HEK293 (cell line): ENCODE measurements at regions not wholly inside any gene's neighbourhood (a gene's known extent, or its start where the extent isn't known, plus 50 kb on each side); places are given as distances from the start of the nearest gene placed in this dataset.

Source experiments
- CTCF ChIA-PET: fragments of 350-600 bp; formaldehyde crosslinking; extraction: SDS; loops from one replicate; lab custom pipeline; 2021; ENCODE audit warnings: antibody characterized with exemption; lab: Yijun Ruan, JAX
- POLR2A ChIA-PET: fragments of 300-600 bp; formaldehyde crosslinking; extraction: SDS; loops from one replicate; lab custom pipeline; 2020; ENCODE audit warnings: antibody characterized with exemption, inconsistent platforms; lab: Yijun Ruan, JAX
- H3K27ac ChIP-seq: fragments of 200-500 bp; sonication (Bioruptor generic); 2 replicates; pipeline ENCODE4 v1.5.1; 2014; ENCODE audit warnings: low read depth, low read length, control low read depth, inconsistent platforms; ENCODE audit errors: extremely low read depth
- H3K36me3 ChIP-seq, 2 experiments: fragments of 200-500 bp in 1 of 2; sonication (Bioruptor generic) in 1 of 2; 1 replicate in 1 of 2; 2 replicates in 1 of 2; pipeline ENCODE4 v1.5.1; 2014 to 2017; ENCODE audit warnings: inconsistent platforms in 2 of 2, low read length in 2 of 2; ENCODE audit not compliant: control insufficient read depth in 2 of 2, insufficient read depth in 1 of 2
- H3K4me1 ChIP-seq: fragments of 200-500 bp; sonication (Bioruptor generic); 2 replicates; pipeline ENCODE4 v1.5.1; 2014; ENCODE audit warnings: mild to moderate bottlenecking, low read length, inconsistent platforms; ENCODE audit not compliant: control insufficient read depth, insufficient read depth
- H3K4me3 ChIP-seq: 2 replicates; pipeline ENCODE4 v1.5.1; 2011; ENCODE audit warnings: low read depth, mild to moderate bottlenecking, control low read depth, low read length, moderate library complexity
- H3K9me3 ChIP-seq: fragments of 200-500 bp; sonication (Bioruptor generic); 2 replicates; pipeline ENCODE4 v1.5.1; 2014; ENCODE audit warnings: low read depth, low read length, inconsistent platforms; ENCODE audit not compliant: control insufficient read depth, insufficient read depth
- ATF2 ChIP-seq: fragments of 450-650 bp; formaldehyde crosslinking; IDR thresholded peaks from 2 replicates; pipeline ENCODE4 v1.5.1; 2016; ENCODE audit warnings: missing biosample characterization, missing genetic modification characterization, low read depth
- EGR2 ChIP-seq: fragments of 450-650 bp; formaldehyde crosslinking; IDR thresholded peaks from 2 replicates; pipeline ENCODE4 v1.5.1; 2016; ENCODE audit warnings: low read depth, missing biosample characterization, missing genetic modification characterization
- GFI1B ChIP-seq: fragments of 450-650 bp; formaldehyde crosslinking; IDR thresholded peaks from 2 replicates; pipeline ENCODE4 v1.5.1; 2016; ENCODE audit warnings: missing biosample characterization, missing genetic modification characterization
- HOXC10 ChIP-seq: sonication (generic); formaldehyde crosslinking; IDR thresholded peaks from 2 replicates; pipeline ENCODE4 v1.8.1; 2023; ENCODE audit warnings: mild to moderate bottlenecking, missing genetic modification reagents
- MYNN ChIP-seq: fragments of 450-650 bp; formaldehyde crosslinking; IDR thresholded peaks from 2 replicates; pipeline ENCODE4 v1.5.1; 2016; ENCODE audit warnings: missing biosample characterization, missing genetic modification characterization, borderline replicate concordance
- MZF1 ChIP-seq: fragments of 450-650 bp; formaldehyde crosslinking; IDR thresholded peaks from 2 replicates; pipeline ENCODE4 v1.5.1; 2017; ENCODE audit warnings: missing biosample characterization, missing genetic modification characterization, borderline replicate concordance
- OVOL3 ChIP-seq: fragments of 450-650 bp; formaldehyde crosslinking; IDR thresholded peaks from 2 replicates; pipeline ENCODE4 v1.5.1; 2016; ENCODE audit warnings: missing biosample characterization, missing genetic modification characterization
- PRDM2 ChIP-seq: fragments of 450-650 bp; formaldehyde crosslinking; IDR thresholded peaks from 2 replicates; pipeline ENCODE4 v1.5.1; 2016; ENCODE audit warnings: missing biosample characterization, missing genetic modification characterization, borderline replicate concordance
- PRDM4 ChIP-seq: fragments of 450-650 bp; formaldehyde crosslinking; IDR thresholded peaks from 2 replicates; pipeline ENCODE4 v1.5.1; 2017; ENCODE audit warnings: missing biosample characterization, missing genetic modification characterization
- TRIM28 ChIP-seq: IDR thresholded peaks from 2 replicates; pipeline ENCODE4 v1.6.1; 2011; ENCODE audit warnings: low read length, control low read depth, borderline replicate concordance
- ZBTB6 ChIP-seq: fragments of 450-650 bp; formaldehyde crosslinking; IDR thresholded peaks from 2 replicates; pipeline ENCODE4 v1.5.1; 2017; ENCODE audit warnings: missing biosample characterization, missing genetic modification characterization
- ZNF391 ChIP-seq: fragments of 450-650 bp; formaldehyde crosslinking; IDR thresholded peaks from 2 replicates; pipeline ENCODE4 v1.5.1; 2016; ENCODE audit warnings: low read depth, missing biosample characterization, missing genetic modification characterization, borderline replicate concordance
- ZNF488 ChIP-seq: fragments of 450-650 bp; formaldehyde crosslinking; IDR thresholded peaks from 2 replicates; pipeline ENCODE4 v1.5.1; 2016; ENCODE audit warnings: missing biosample characterization, missing genetic modification characterization
- ZNF510 ChIP-seq: fragments of 450-650 bp; formaldehyde crosslinking; IDR thresholded peaks from 2 replicates; pipeline ENCODE4 v1.5.1; 2018; ENCODE audit warnings: mild to moderate bottlenecking, missing genetic modification characterization, missing biosample characterization; ENCODE audit not compliant: insufficient replicate concordance
- ZNF571 ChIP-seq: fragments of 450-650 bp; formaldehyde crosslinking; IDR thresholded peaks from 2 replicates; pipeline ENCODE4 v1.5.0; 2017; ENCODE audit warnings: missing biosample characterization, missing genetic modification characterization
- ZNF645 ChIP-seq: fragments of 450-650 bp; formaldehyde crosslinking; IDR thresholded peaks from 2 replicates; pipeline ENCODE4; 2016; ENCODE audit warnings: missing biosample characterization, missing genetic modification characterization
- ZNF777 ChIP-seq: fragments of 450-650 bp; formaldehyde crosslinking; IDR thresholded peaks from 2 replicates; pipeline ENCODE4 v1.5.1; 2017; ENCODE audit warnings: missing biosample characterization, missing genetic modification characterization, borderline replicate concordance
- ZNF792 ChIP-seq: fragments of 450-650 bp; formaldehyde crosslinking; IDR thresholded peaks from 2 replicates; pipeline ENCODE4 v1.5.1; 2016; ENCODE audit warnings: missing biosample characterization, missing genetic modification characterization

- no peak for TF ChIP-seq ZNF571 (tag by site-specific recombination)
- TF ChIP-seq ZNF792 (tag by site-specific recombination) = no peak
- no peak for TF ChIP-seq ZNF645 (tag by site-specific recombination)
- TF ChIP-seq EGR2 = no peak
- no peak for TF ChIP-seq ZNF777 (tag by site-specific recombination)
- TF ChIP-seq PRDM4 (tag by site-specific recombination) = no peak
- no peak for TF ChIP-seq ZNF488 (tag by site-specific recombination)
These were observed 152.8 kb upstream of the SLC35B3 start (continued) for GRCh38 chr6:8588176-8588575.

- CTCF ChIA-PET = interaction anchor here (0.6 kb wide), 2 partner anchors 101 to 1095 kb away, joined by 3 to 5 read pairs; no protein-coding TSS in a partner anchor
- Histone ChIP-seq H3K36me3 (no peaks in the 10 kb centered on the region), H3K4me3 (no peak overlapping the region), H3K4me1 (no peaks in the 10 kb centered on the region), H3K9me3 (no peaks in the 10 kb centered on the region), H3K27ac (no peak overlapping the region)
- TF ChIP-seq GFI1B (tag by site-specific recombination) (no peak), ZBTB6 (tag by site-specific recombination) (no peak)
- POLR2A ChIA-PET = no interaction called here
These were observed 147.9 kb upstream of the SLC35B3 start for GRCh38 chr6:8583291-8583690.

- H3K9me3 ChIP-seq = no peaks in the 10 kb centered on the region
- no peak overlapping the region for H3K4me3 ChIP-seq
- no peaks in the 10 kb centered on the region for H3K4me1 ChIP-seq
- POLR2A ChIA-PET = no interaction called here
- CTCF ChIA-PET = no interaction called here
- H3K36me3 ChIP-seq = no peaks in the 10 kb centered on the region
- H3K27ac ChIP-seq = no peak overlapping the region
- TF ChIP-seq TRIM28 (no peak), ZNF645 (tag by site-specific recombination) (no peak), MZF1 (tag by site-specific recombination) (no peak), ZNF777 (tag by site-specific recombination) (no peak), ATF2 (no peak), ZNF510 (tag by site-specific recombination) (no peak), OVOL3 (tag by site-specific recombination) (no peak), MYNN (tag by site-specific recombination) (no peak), ZNF391 (tag by site-specific recombination) (no peak), PRDM2 (tag by site-specific recombination) (no peak), HOXC10 (CRISPR knock-in tag) (no peak)
These were observed 144.0 kb upstream of the SLC35B3 start for GRCh38 chr6:8579372-8579771.
